Suprapubic skin (tissue), 4 donors: ENCODE measurements at regions not wholly inside any gene's neighbourhood (a gene's known extent, or its start where the extent isn't known, plus 50 kb on each side); places are given as distances from the start of the nearest gene placed in this dataset.
"Not testable (repeated sequence)": the region's sequence is repeated elsewhere in the genome, so short reads cannot be mapped to it uniquely, and the experiment has no call there.

Source experiments
- DNase-seq, 2 donors: peaks; one replicate each; pipeline ENCODE4 v3.0.0-alpha.2; 2019; ENCODE audit warnings: low spot score in 2 of 2
- H3K27ac ChIP-seq: fragments of 200-600 bp; sonication (generic); one replicate; pipeline ENCODE4 v1.5.1; 2019
- H3K27me3 ChIP-seq: fragments of 200-600 bp; sonication (generic); one replicate; pipeline ENCODE4 v1.5.1; 2019
- H3K36me3 ChIP-seq: fragments of 200-600 bp; sonication (generic); one replicate; pipeline ENCODE4 v1.5.1; 2019
- H3K4me1 ChIP-seq: fragments of 200-600 bp; sonication (generic); one replicate; pipeline ENCODE4 v1.5.1; 2019
- H3K4me3 ChIP-seq: fragments of 200-600 bp; sonication (generic); one replicate; pipeline ENCODE4 v1.5.1; 2019; ENCODE audit warnings: mild to moderate bottlenecking
- H3K9me3 ChIP-seq: fragments of 200-600 bp; sonication (generic); one replicate; pipeline ENCODE4 v1.5.1; 2019
- EP300 ChIP-seq: sonication (generic); formaldehyde crosslinking; IDR thresholded peaks from one replicate; pipeline ENCODE4 v1.6.1; 2017; ENCODE audit warnings: antibody characterized with exemption
- POLR2A ChIP-seq, 2 donors: fragments of 450-650 bp; IDR thresholded peaks; one replicate each; pipeline ENCODE4 v1.6.1; 2017; ENCODE audit warnings: antibody characterized with exemption in 2 of 2, mild to moderate bottlenecking in 2 of 2, moderate library complexity in 2 of 2
- POLR2AphosphoS5 ChIP-seq, 3 donors: sonication (generic); formaldehyde crosslinking; IDR thresholded peaks; one replicate each; pipeline ENCODE4 v1.6.1; 2017; ENCODE audit warnings: antibody characterized with exemption in 3 of 3
- WGBS: methylation state at CpG from one replicate; pipeline ENCODE4 v1.1.5; 2018; 5-methylcytosine and 5-hydroxymethylcytosine counted together
- TF ChIP-seq, protein P1 (sequence below), 2 donors: fragments of 200-600 bp in 1 of 2; fragments of 450-650 bp in 1 of 2; sonication (generic) in 1 of 2; IDR thresholded peaks; one replicate each; pipeline ENCODE4 v1.5.1; 2016 to 2019; ENCODE audit warnings: antibody characterized with exemption in 2 of 2, mild to moderate bottlenecking in 1 of 2, moderate library complexity in 1 of 2

DNA sequence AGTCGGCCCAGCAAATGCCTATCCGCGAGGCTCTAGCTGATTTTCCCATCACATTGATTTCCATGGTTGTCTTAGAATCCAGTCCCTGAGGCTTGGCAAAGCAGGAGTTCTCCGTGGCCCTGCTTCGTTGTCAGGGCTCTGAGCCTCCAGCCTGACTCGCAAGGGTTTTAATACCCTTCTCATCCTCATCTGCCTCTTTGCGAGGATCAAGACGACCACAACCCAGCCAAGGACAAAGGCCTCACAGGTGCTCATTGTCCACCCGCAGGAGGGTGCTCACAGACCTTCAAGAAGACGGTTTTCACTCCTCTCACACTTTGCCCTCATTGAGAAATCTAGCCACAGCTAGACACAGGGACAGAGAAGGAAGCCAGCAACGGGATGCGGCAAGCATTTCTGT is 610.8 kb downstream of the KCNJ18 start:
- Histone ChIP-seq H3K4me3 (no peak overlapping the region), H3K9me3 (peaks cover 29% of the 10 kb centered on the region), H3K27ac (no peak overlapping the region), H3K27me3 (no peaks in the 10 kb centered on the region), H3K4me1 (no peaks in the 10 kb centered on the region), H3K36me3 (no peaks in the 10 kb centered on the region)
- WGBS, result 83% methylated on average over 12 of the region's 12 CpGs
- no peak for DNase-seq
- TF ChIP-seq EP300 (no peak), POLR2AphosphoS5 (IDR thresholded peaks at IDR 0.05) (no peak)
- TF ChIP-seq, protein P1, sequence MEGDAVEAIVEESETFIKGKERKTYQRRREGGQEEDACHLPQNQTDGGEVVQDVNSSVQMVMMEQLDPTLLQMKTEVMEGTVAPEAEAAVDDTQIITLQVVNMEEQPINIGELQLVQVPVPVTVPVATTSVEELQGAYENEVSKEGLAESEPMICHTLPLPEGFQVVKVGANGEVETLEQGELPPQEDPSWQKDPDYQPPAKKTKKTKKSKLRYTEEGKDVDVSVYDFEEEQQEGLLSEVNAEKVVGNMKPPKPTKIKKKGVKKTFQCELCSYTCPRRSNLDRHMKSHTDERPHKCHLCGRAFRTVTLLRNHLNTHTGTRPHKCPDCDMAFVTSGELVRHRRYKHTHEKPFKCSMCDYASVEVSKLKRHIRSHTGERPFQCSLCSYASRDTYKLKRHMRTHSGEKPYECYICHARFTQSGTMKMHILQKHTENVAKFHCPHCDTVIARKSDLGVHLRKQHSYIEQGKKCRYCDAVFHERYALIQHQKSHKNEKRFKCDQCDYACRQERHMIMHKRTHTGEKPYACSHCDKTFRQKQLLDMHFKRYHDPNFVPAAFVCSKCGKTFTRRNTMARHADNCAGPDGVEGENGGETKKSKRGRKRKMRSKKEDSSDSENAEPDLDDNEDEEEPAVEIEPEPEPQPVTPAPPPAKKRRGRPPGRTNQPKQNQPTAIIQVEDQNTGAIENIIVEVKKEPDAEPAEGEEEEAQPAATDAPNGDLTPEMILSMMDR (IDR thresholded peaks at IDR 0.05), result no peak

DNA sequence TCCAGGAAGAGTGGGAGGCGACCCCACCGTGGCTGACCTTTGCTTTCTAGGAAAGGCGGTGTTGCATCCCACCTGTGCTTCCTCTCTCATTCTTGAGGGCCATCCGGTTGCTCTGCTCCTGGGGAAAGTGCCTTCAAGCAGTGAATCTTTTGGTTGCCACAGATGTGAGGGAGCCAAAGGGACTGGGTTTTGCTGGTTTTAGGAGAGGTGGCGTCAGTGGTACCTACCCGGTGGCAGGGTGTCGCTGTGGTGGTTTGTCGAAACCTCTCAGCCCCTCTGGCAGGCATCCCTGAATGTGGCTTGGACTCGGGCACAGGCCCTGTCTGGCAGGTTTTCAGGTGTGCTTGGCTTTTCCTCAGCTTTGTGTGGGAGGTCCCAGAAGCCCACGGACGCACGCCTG is 611.5 kb downstream of the KCNJ18 start:
- WGBS, result 84% methylated on average over 5 of the region's 12 CpGs
- no peak overlapping the region for H3K4me3 ChIP-seq
- H3K36me3 ChIP-seq, result no peaks in the 10 kb centered on the region
- H3K27ac ChIP-seq, result no peak overlapping the region
- peaks cover 25% of the 10 kb centered on the region for H3K9me3 ChIP-seq
- no peaks in the 10 kb centered on the region for H3K4me1 ChIP-seq
- H3K27me3 ChIP-seq, result no peaks in the 10 kb centered on the region
- TF ChIP-seq, protein P1 (IDR thresholded peaks at IDR 0.05), result no peak
- TF ChIP-seq EP300 (no peak), POLR2AphosphoS5 (IDR thresholded peaks at IDR 0.05) (no peak), POLR2A (IDR thresholded peaks at IDR 0.05) (no peak)
- DNase-seq, result no peak

DNA sequence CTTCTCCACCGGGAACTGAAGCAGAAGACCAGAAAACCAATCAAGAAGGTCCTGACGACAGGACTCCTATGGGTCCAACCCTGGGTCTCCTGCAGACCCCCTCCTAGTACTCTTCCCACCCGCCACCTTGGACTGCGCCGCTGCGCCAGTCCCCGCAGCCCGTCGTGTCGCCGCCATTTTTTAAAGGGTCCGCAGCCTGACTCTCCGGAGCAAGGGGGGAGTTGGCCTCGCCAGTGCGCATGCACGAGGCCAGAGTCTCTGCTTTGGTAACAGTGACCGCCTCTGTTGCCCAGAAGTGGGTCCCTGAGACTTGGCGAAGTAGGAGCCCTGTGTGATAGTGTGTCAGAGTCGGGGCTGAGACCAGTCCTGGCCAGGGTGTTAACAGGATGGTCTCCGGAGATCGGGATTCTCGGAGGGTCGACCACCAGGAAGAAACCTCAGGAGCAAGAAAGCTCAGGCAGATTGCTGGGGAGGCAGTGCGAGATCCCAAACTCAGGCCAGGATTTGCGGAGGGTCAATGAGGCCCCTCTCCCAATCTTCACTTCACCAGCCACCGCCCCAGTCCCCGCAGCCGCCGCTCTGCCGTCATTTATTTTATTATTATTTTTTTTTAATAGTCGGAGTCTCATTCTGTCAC is 612.5 kb downstream of the KCNJ18 start:
- Histone ChIP-seq H3K4me3 (no peak overlapping the region), H3K4me1 (no peaks in the 10 kb centered on the region), H3K9me3 (peaks cover 20% of the 10 kb centered on the region), H3K27me3 (no peaks in the 10 kb centered on the region), H3K27ac (no peak overlapping the region), H3K36me3 (no peaks in the 10 kb centered on the region)
- 91% methylated on average over 30 of the region's 31 CpGs for WGBS
- no peak for DNase-seq
- TF ChIP-seq EP300 (no peak), POLR2AphosphoS5 (IDR thresholded peaks at IDR 0.05) (no peak), POLR2A (IDR thresholded peaks at IDR 0.05) (no peak)
- TF ChIP-seq, protein P1 (IDR thresholded peaks at IDR 0.05), result no peak

DNA sequence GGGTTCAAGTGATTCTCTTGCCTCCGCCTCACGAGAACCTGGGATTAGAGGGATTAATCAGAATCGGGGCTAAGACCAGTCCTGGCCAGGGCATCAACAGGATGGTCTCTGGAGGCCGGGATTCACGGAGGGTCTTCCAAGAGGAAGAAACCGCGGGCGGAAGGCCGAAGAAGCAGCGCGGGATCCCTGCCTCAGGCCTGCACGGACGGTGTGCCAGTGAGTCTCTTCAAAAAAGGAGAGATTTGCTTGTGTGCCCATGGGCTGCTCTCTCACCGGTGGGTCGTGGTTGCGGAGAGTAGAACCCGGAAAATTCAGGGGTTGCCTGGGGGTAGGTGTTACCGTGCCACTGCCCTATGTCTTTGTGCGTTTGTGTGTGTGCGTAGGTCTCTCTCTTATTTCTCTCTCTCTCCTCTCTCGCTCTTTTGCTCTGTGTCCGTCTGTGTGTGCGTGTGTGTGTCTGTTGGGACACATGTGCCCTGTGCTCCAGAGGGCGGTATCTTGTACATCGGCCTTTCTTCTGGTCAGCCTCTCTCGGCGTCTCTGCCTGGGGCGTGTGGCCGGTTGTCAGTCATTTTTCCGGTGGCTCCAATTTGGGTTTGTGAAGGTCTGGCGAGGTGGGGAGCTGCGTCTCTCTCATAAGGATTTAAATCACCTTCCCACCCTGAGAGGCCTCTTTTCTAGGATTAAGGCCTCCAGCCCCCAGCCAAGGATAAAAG is 613.2 kb downstream of the KCNJ18 start:
- WGBS, result 92% methylated on average over 32 of the region's 32 CpGs
- Histone ChIP-seq H3K9me3 (peaks cover 17% of the 10 kb centered on the region), H3K4me3 (no peak overlapping the region), H3K27me3 (no peaks in the 10 kb centered on the region), H3K36me3 (no peaks in the 10 kb centered on the region), H3K4me1 (no peaks in the 10 kb centered on the region), H3K27ac (no peak overlapping the region)
- no peak for TF ChIP-seq POLR2AphosphoS5 (IDR thresholded peaks at IDR 0.05)
- TF ChIP-seq, protein P1 (IDR thresholded peaks at IDR 0.05), result no peak
- no peak for TF ChIP-seq EP300
- TF ChIP-seq POLR2A (IDR thresholded peaks at IDR 0.05), result no peak
- DNase-seq, result no peak

DNA sequence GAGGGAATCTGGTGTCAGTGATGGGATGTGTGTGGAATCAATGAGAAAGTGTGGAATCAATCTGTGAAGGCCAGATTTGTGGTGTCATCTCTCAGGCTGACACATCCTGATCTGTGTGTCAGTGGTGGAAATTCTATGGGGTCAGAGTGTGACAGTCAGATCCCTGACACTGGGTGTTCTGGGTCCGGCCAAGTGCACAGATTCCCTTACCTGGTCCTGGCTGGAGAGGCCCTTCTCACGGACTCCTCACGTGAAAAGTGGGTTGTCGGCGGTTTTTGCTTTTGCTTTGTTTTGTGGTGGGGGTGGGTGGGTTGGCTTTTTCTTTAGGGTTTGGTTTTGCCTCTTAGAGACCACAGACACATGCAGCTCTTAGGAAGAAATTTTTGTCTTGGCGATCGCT is 618.0 kb downstream of the KCNJ18 start:
- not testable (repeated sequence) for H3K36me3 ChIP-seq, H3K9me3 ChIP-seq, H3K4me3 ChIP-seq, H3K4me1 ChIP-seq, H3K27ac ChIP-seq, DNase-seq, H3K27me3 ChIP-seq
- 70% methylated on average over 7 of the region's 7 CpGs for WGBS
